Ascending aorta (tissue), 2 donors: ENCODE measurements at regions not wholly inside any gene's neighbourhood (a gene's known extent, or its start where the extent isn't known, plus 50 kb on each side); places are given as distances from the start of the nearest gene placed in this dataset.

Source experiments
- DNase-seq, 2 donors: peaks; one replicate each; pipeline ENCODE4 v3.0.0-alpha.2; 2019; ENCODE audit warnings: low spot score in 2 of 2
- H3K27ac ChIP-seq, 2 donors: fragments of 200-600 bp; sonication (generic); one replicate each; pipeline ENCODE4 v1.5.1; 2016 to 2017; ENCODE audit warnings: mild to moderate bottlenecking in 1 of 2
- H3K27me3 ChIP-seq: fragments of 200-600 bp; sonication (generic); one replicate; pipeline ENCODE4 v1.5.1; 2017
- H3K36me3 ChIP-seq, 2 donors: fragments of 200-600 bp; sonication (generic); one replicate each; pipeline ENCODE4 v1.5.1; 2016
- H3K4me1 ChIP-seq, 2 donors: fragments of 200-600 bp; sonication (generic); one replicate each; pipeline ENCODE4 v1.5.1; 2016 to 2017; ENCODE audit warnings: mild to moderate bottlenecking in 1 of 2
- H3K4me3 ChIP-seq, 2 donors: fragments of 200-600 bp; sonication (generic); one replicate each; pipeline ENCODE4 v1.5.1; 2016 to 2017; ENCODE audit warnings: mild to moderate bottlenecking in 1 of 2
- H3K9me3 ChIP-seq, 2 donors: fragments of 200-600 bp; sonication (generic); one replicate each; pipeline ENCODE4 v1.5.1; 2016
- intact Hi-C: fragments of 100-400 bp; cut with DNase I; formaldehyde crosslinking; loops from one replicate; pipeline ENCODE4 v1.15.1; 2023
- TF ChIP-seq, protein P1 (sequence below), 3 experiments: fragments of 200-600 bp in 2 of 3; fragments of 450-650 bp in 1 of 3; sonication (generic) in 2 of 3; IDR thresholded peaks; one replicate each; pipeline ENCODE4 v1.5.1; 2016 to 2019; ENCODE audit warnings: antibody characterized with exemption in 3 of 3, mild to moderate bottlenecking in 1 of 3, moderate library complexity in 1 of 3

DNA sequence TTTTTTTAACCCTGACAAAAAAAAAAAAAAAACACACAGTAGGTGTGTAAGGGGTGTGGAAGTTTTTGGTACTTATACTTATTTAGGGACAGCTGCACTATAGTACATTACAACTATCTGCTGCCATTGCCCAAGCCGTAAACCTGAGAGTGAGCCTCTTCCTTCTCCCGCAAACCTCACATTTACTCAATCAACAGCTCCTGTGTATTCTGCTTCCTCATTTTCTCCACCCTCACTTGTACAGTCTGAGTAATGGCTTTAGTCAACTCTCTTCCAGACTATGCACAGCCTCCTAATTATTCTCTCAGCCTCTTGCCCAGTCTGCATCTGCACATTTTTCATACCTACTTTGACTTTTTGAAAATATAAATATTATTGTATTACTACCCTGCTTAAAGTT is 362.0 kb downstream of the ADAM29 start:
- Histone ChIP-seq H3K27me3 (no peaks in the 10 kb centered on the region), H3K4me3 (no peak overlapping the region), H3K9me3 (no peaks in the 10 kb centered on the region), H3K36me3 (no peaks in the 10 kb centered on the region), H3K4me1 (no peaks in the 10 kb centered on the region), H3K27ac (no peak overlapping the region)
- TF ChIP-seq, protein P1, sequence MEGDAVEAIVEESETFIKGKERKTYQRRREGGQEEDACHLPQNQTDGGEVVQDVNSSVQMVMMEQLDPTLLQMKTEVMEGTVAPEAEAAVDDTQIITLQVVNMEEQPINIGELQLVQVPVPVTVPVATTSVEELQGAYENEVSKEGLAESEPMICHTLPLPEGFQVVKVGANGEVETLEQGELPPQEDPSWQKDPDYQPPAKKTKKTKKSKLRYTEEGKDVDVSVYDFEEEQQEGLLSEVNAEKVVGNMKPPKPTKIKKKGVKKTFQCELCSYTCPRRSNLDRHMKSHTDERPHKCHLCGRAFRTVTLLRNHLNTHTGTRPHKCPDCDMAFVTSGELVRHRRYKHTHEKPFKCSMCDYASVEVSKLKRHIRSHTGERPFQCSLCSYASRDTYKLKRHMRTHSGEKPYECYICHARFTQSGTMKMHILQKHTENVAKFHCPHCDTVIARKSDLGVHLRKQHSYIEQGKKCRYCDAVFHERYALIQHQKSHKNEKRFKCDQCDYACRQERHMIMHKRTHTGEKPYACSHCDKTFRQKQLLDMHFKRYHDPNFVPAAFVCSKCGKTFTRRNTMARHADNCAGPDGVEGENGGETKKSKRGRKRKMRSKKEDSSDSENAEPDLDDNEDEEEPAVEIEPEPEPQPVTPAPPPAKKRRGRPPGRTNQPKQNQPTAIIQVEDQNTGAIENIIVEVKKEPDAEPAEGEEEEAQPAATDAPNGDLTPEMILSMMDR (IDR thresholded peaks at IDR 0.05), result no peak
- DNase-seq, result no peak
- intact Hi-C loops, result no loop called here

- DNase-seq, result no peak
- Histone ChIP-seq H3K27ac (no peak overlapping the region), H3K9me3 (no peaks in the 10 kb centered on the region), H3K27me3 (no peaks in the 10 kb centered on the region), H3K4me3 (no peak overlapping the region), H3K36me3 (no peaks in the 10 kb centered on the region), H3K4me1 (no peaks in the 10 kb centered on the region)
- intact Hi-C loops, result no loop called here
- TF ChIP-seq, protein P1 (IDR thresholded peaks at IDR 0.05), result no peak
These were observed 363.7 kb downstream of the ADAM29 start for GRCh38 chr4:175281894-175282293.

GRCh38 chr4:175282407-175282806 is 364.2 kb downstream of the ADAM29 start:
- Histone ChIP-seq H3K4me1 (no peaks in the 10 kb centered on the region), H3K27ac (no peak overlapping the region), H3K27me3 (no peaks in the 10 kb centered on the region), H3K36me3 (no peaks in the 10 kb centered on the region), H3K9me3 (no peaks in the 10 kb centered on the region), H3K4me3 (no peak overlapping the region)
- intact Hi-C loops, result no loop called here
- TF ChIP-seq, protein P1 (IDR thresholded peaks at IDR 0.05), result no peak
- DNase-seq, result no peak

- no peak for DNase-seq
- Histone ChIP-seq H3K9me3 (peaks cover 0 to 3% of the 10 kb centered on the region in 2 donors), H3K4me3 (no peak overlapping the region), H3K36me3 (no peaks in the 10 kb centered on the region), H3K27me3 (no peaks in the 10 kb centered on the region), H3K4me1 (no peaks in the 10 kb centered on the region), H3K27ac (no peak overlapping the region)
- TF ChIP-seq, protein P1 (IDR thresholded peaks at IDR 0.05), result no peak
- intact Hi-C loops, result no loop called here
These were observed 372.2 kb downstream of the ADAM29 start for GRCh38 chr4:175290401-175290800.

- TF ChIP-seq, protein P1 (IDR thresholded peaks at IDR 0.05), result no peak
- Histone ChIP-seq H3K27ac (no peak overlapping the region), H3K27me3 (no peaks in the 10 kb centered on the region), H3K4me3 (no peak overlapping the region), H3K9me3 (no peaks in the 10 kb centered on the region), H3K36me3 (no peaks in the 10 kb centered on the region), H3K4me1 (no peaks in the 10 kb centered on the region)
- intact Hi-C loops, result no loop called here
- no peak for DNase-seq
These were observed 379.9 kb downstream of the ADAM29 start for GRCh38 chr4:175297965-175298565.

DNA sequence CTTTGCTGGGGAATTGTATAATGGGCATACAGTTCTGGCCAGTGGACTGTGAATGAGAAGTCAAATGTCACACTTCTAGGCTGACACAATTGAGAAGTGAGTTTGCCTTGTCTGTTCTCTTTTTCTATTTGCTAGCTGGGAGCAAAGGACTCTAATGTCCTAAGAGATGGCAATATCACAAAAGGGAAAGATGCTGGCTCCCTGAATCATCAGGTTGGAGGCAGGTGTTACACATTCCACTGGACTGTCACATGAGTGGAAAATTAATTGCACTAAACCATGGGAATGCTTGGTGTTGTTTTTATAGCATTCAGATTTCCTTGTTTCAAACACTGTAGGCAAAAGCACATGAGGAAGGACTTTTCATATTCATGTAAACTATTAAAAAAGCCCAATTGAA is 388.3 kb downstream of the ADAM29 start:
- no peaks in the 10 kb centered on the region for H3K36me3 ChIP-seq
- intact Hi-C loops, result no loop called here
- no peaks in the 10 kb centered on the region for H3K4me1 ChIP-seq
- no peak overlapping the region for H3K27ac ChIP-seq
- H3K27me3 ChIP-seq, result no peaks in the 10 kb centered on the region
- DNase-seq, result no peak
- TF ChIP-seq, protein P1 (IDR thresholded peaks at IDR 0.05), result no peak
- H3K4me3 ChIP-seq, result no peak overlapping the region
- H3K9me3 ChIP-seq, result no peaks in the 10 kb centered on the region
